Liver (tissue), 8 donors: ENCODE measurements at regions not wholly inside any gene's neighbourhood (a gene's known extent, or its start where the extent isn't known, plus 50 kb on each side); places are given as distances from the start of the nearest gene placed in this dataset.

Source experiments
- DNase-seq: peaks from one replicate; pipeline ENCODE4 v3.0.0-alpha.2; 2017; ENCODE audit warnings: low spot score
- H3K27ac ChIP-seq, 2 donors: one replicate each; pipeline ENCODE4 v1.7.0; 2013; ENCODE audit warnings: inconsistent platforms in 2 of 2, low read length in 2 of 2, control low read depth in 1 of 2, low read depth in 1 of 2, mild to moderate bottlenecking in 1 of 2
- H3K27me3 ChIP-seq, 4 donors: one replicate each; pipeline versions ENCODE4 v1.6.1 to v1.7.0; 2013; ENCODE audit warnings: low read length in 3 of 4, inconsistent platforms in 1 of 4, mild to moderate bottlenecking in 1 of 4, moderate library complexity in 1 of 4; ENCODE audit not compliant: control insufficient read depth in 4 of 4, insufficient read depth in 4 of 4
- H3K36me3 ChIP-seq, 4 donors: one replicate each; pipeline versions ENCODE4 v1.6.1 to v1.7.0; 2013; ENCODE audit warnings: low read length in 3 of 4, mild to moderate bottlenecking in 3 of 4, low read depth in 1 of 4, moderate library complexity in 1 of 4; ENCODE audit not compliant: control insufficient read depth in 4 of 4, insufficient read depth in 3 of 4
- H3K4me1 ChIP-seq, 4 donors: one replicate each; pipeline versions ENCODE4 v1.6.1 to v1.7.0; 2013; ENCODE audit warnings: low read length in 3 of 4, mild to moderate bottlenecking in 3 of 4, moderate library complexity in 1 of 4; ENCODE audit not compliant: control insufficient read depth in 4 of 4, insufficient read depth in 4 of 4
- H3K4me3 ChIP-seq, 3 donors: one replicate each; pipeline versions ENCODE4 v1.6.1 to v1.7.0; 2013; ENCODE audit warnings: low read length in 3 of 3, control low read depth in 1 of 3, low read depth in 1 of 3, mild to moderate bottlenecking in 1 of 3
- H3K9ac ChIP-seq, 2 donors: one replicate each; pipeline ENCODE4 v1.7.0; 2013; ENCODE audit warnings: low read length in 2 of 2, mild to moderate bottlenecking in 2 of 2, moderate library complexity in 2 of 2, control low read depth in 1 of 2, low read depth in 1 of 2
- H3K9me3 ChIP-seq, 4 donors: one replicate each; pipeline versions ENCODE4 v1.6.1 to v1.7.0; 2013; ENCODE audit warnings: low read length in 3 of 4; ENCODE audit not compliant: control insufficient read depth in 4 of 4
- ATF3 ChIP-seq: IDR thresholded peaks from 2 replicates; pipeline ENCODE4 v1.6.1; 2016; ENCODE audit warnings: antibody characterized with exemption
- EGR1 ChIP-seq, 2 donors: IDR thresholded peaks; 2 replicates each; pipeline ENCODE4 v1.6.1; 2016 to 2018; ENCODE audit warnings: antibody characterized with exemption in 2 of 2, low read depth in 2 of 2
- FOXA1 ChIP-seq: IDR thresholded peaks from 2 replicates; pipeline ENCODE4 v1.6.1; 2016; ENCODE audit warnings: antibody characterized with exemption
- FOXA2 ChIP-seq: IDR thresholded peaks from 2 replicates; pipeline ENCODE4 v1.6.1; 2016; ENCODE audit warnings: antibody characterized with exemption
- GABPA ChIP-seq, 2 donors: IDR thresholded peaks in 1 of 2; conservative IDR thresholded peaks in 1 of 2; 2 replicates each; pipeline ENCODE4 v1.6.1; 2016; ENCODE audit warnings: antibody characterized with exemption in 2 of 2, mild to moderate bottlenecking in 1 of 2, moderate library complexity in 1 of 2
- HNF4A ChIP-seq, 2 donors: conservative IDR thresholded peaks; 2 replicates each; pipeline ENCODE4 v1.6.1; 2016; ENCODE audit warnings: antibody characterized with exemption in 2 of 2, mild to moderate bottlenecking in 2 of 2
- HNF4G ChIP-seq: IDR thresholded peaks from 2 replicates; pipeline ENCODE4 v1.6.1; 2016; ENCODE audit warnings: antibody characterized with exemption
- JUND ChIP-seq, 2 donors: IDR thresholded peaks; 2 replicates each; pipeline ENCODE4 v1.6.1; 2016; ENCODE audit warnings: antibody characterized with exemption in 2 of 2
- MAX ChIP-seq: IDR thresholded peaks from 2 replicates; pipeline ENCODE4 v1.6.1; 2016; ENCODE audit warnings: antibody characterized with exemption
- NR2F2 ChIP-seq: IDR thresholded peaks from 2 replicates; pipeline ENCODE4 v1.6.1; 2016; ENCODE audit warnings: antibody characterized with exemption
- RAD21 ChIP-seq, 2 donors: IDR thresholded peaks; 2 replicates each; pipeline ENCODE4 v1.6.1; 2016; ENCODE audit warnings: antibody characterized with exemption in 2 of 2, mild to moderate bottlenecking in 2 of 2
- RXRA ChIP-seq, 2 donors: IDR thresholded peaks; 2 replicates each; pipeline ENCODE4 v1.6.1; 2017 to 2018; ENCODE audit warnings: antibody characterized with exemption in 2 of 2, mild to moderate bottlenecking in 1 of 2
- SP1 ChIP-seq: IDR thresholded peaks from 2 replicates; pipeline ENCODE4 v1.6.1; 2018; ENCODE audit warnings: antibody characterized with exemption, mild to moderate bottlenecking
- TAF1 ChIP-seq: conservative IDR thresholded peaks from 2 replicates; pipeline ENCODE4 v1.6.1; 2016; ENCODE audit warnings: antibody characterized with exemption, mild to moderate bottlenecking
- YY1 ChIP-seq: IDR thresholded peaks from 2 replicates; pipeline ENCODE4 v1.6.1; 2016; ENCODE audit warnings: antibody characterized with exemption, mild to moderate bottlenecking
- ZBTB33 ChIP-seq: IDR thresholded peaks from 2 replicates; pipeline ENCODE4 v1.6.1; 2016; ENCODE audit warnings: antibody characterized with exemption
- WGBS: extraction: QIAGEN DNeasy Blood & Tissue Kit; methylation state at CpG from one replicate; pipeline ENCODE4 v1.1.7; 2013; 5-methylcytosine and 5-hydroxymethylcytosine counted together
- TF ChIP-seq, protein P1 (sequence below): fragments of 150-350 bp; IDR thresholded peaks from 2 replicates; pipeline ENCODE4 v1.5.1; 2017; ENCODE audit warnings: improper control_type of control experiment, low read depth, low read length; ENCODE audit not compliant: missing input control
- TF ChIP-seq, protein P2 (sequence below): IDR thresholded peaks from 2 replicates; pipeline ENCODE4 v1.6.1; 2016; ENCODE audit warnings: antibody characterized with exemption, mild to moderate bottlenecking
- donor health status: healthy.
- donor health status: healthy.
- donor health status: healthy.
- donor health status: healthy.
- donor health status: healthy.

- H3K27ac ChIP-seq, result no peak overlapping the region
- no peak overlapping the region for H3K4me3 ChIP-seq
- no peaks in the 10 kb centered on the region for H3K27me3 ChIP-seq
- H3K9me3 ChIP-seq, result no peaks in the 10 kb centered on the region
- 20% methylated on average over 1 of the region's 1 CpG for WGBS
- H3K9ac ChIP-seq, result no peak overlapping the region
- no peaks in the 10 kb centered on the region for H3K36me3 ChIP-seq
- H3K4me1 ChIP-seq, result no peaks in the 10 kb centered on the region
- DNase-seq, result no peak
- no peak for TF ChIP-seq MAX
- TF ChIP-seq EGR1 (IDR thresholded peaks at IDR 0.05; ENCODE audit: low read depth in 2 of 2), result no peak
- TF ChIP-seq TAF1, result no peak
- no peak for TF ChIP-seq NR2F2
- TF ChIP-seq ZBTB33, result no peak
- TF ChIP-seq, protein P1, sequence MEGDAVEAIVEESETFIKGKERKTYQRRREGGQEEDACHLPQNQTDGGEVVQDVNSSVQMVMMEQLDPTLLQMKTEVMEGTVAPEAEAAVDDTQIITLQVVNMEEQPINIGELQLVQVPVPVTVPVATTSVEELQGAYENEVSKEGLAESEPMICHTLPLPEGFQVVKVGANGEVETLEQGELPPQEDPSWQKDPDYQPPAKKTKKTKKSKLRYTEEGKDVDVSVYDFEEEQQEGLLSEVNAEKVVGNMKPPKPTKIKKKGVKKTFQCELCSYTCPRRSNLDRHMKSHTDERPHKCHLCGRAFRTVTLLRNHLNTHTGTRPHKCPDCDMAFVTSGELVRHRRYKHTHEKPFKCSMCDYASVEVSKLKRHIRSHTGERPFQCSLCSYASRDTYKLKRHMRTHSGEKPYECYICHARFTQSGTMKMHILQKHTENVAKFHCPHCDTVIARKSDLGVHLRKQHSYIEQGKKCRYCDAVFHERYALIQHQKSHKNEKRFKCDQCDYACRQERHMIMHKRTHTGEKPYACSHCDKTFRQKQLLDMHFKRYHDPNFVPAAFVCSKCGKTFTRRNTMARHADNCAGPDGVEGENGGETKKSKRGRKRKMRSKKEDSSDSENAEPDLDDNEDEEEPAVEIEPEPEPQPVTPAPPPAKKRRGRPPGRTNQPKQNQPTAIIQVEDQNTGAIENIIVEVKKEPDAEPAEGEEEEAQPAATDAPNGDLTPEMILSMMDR, result no peak
- TF ChIP-seq RAD21 (IDR thresholded peaks at IDR 0.05), result no peak
- TF ChIP-seq JUND (IDR thresholded peaks at IDR 0.05), result no peak
- TF ChIP-seq HNF4G, result no peak
- TF ChIP-seq FOXA1, result no peak
- no peak for TF ChIP-seq GABPA (IDR thresholded peaks at IDR 0.05 in 1 of 2, conservative IDR thresholded peaks at IDR 0.05 in 1 of 2)
- TF ChIP-seq HNF4A (conservative IDR thresholded peaks at IDR 0.05), result no peak
- TF ChIP-seq FOXA2, result no peak
These were observed 339.1 kb upstream of the API5 start for GRCh38 chr11:42972741-42973140.

DNA sequence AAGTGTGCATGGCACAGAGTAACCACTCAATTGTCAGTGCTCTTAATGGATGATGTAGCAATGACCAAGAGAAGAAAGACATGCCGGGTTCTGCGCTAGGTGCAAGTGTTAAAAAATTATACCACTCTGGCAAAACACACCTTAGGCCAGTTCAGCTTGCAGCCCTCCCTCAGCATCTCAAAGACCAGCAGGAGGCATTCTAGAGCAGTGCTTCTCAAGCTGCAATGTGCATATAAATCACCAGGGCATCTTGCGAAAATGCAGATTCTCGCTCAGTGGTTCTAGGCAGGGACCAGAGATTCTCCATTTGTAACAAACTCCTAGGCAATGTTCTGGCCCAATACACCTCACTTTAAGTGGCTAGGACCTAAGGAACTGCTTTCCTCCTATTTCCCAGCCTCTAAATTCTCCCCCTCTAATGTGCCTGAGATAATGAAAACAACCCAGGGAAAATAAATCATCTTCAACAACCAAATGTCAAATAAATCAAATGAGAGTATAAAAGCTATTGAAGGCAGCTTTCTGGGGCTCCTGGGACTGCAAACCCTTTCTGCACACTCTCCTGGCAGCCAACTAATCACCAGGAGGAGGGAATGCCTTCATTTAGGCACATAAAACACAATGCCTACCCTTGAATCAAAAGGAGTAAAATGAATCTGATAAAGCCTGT is 337.2 kb upstream of the API5 start:
- Histone ChIP-seq H3K4me3 (no peak overlapping the region), H3K9me3 (no peaks in the 10 kb centered on the region), H3K27ac (no peak overlapping the region), H3K9ac (no peak overlapping the region), H3K27me3 (no peaks in the 10 kb centered on the region), H3K36me3 (no peaks in the 10 kb centered on the region), H3K4me1 (no peaks in the 10 kb centered on the region)
- DNase-seq, result no peak
- TF ChIP-seq HNF4A (conservative IDR thresholded peaks at IDR 0.05), result no peak
- TF ChIP-seq, protein P1, result no peak
- TF ChIP-seq YY1, result no peak
- no peak for TF ChIP-seq EGR1 (IDR thresholded peaks at IDR 0.05; ENCODE audit: low read depth in 2 of 2)
- TF ChIP-seq ATF3, result no peak
- TF ChIP-seq, protein P2, sequence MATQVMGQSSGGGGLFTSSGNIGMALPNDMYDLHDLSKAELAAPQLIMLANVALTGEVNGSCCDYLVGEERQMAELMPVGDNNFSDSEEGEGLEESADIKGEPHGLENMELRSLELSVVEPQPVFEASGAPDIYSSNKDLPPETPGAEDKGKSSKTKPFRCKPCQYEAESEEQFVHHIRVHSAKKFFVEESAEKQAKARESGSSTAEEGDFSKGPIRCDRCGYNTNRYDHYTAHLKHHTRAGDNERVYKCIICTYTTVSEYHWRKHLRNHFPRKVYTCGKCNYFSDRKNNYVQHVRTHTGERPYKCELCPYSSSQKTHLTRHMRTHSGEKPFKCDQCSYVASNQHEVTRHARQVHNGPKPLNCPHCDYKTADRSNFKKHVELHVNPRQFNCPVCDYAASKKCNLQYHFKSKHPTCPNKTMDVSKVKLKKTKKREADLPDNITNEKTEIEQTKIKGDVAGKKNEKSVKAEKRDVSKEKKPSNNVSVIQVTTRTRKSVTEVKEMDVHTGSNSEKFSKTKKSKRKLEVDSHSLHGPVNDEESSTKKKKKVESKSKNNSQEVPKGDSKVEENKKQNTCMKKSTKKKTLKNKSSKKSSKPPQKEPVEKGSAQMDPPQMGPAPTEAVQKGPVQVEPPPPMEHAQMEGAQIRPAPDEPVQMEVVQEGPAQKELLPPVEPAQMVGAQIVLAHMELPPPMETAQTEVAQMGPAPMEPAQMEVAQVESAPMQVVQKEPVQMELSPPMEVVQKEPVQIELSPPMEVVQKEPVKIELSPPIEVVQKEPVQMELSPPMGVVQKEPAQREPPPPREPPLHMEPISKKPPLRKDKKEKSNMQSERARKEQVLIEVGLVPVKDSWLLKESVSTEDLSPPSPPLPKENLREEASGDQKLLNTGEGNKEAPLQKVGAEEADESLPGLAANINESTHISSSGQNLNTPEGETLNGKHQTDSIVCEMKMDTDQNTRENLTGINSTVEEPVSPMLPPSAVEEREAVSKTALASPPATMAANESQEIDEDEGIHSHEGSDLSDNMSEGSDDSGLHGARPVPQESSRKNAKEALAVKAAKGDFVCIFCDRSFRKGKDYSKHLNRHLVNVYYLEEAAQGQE, result no peak
- TF ChIP-seq FOXA1, result no peak
- no peak for TF ChIP-seq NR2F2
- no peak for TF ChIP-seq MAX
- TF ChIP-seq FOXA2, result no peak
- no peak for TF ChIP-seq RAD21 (IDR thresholded peaks at IDR 0.05)
- TF ChIP-seq SP1, result no peak
- TF ChIP-seq RXRA (IDR thresholded peaks at IDR 0.05), result no peak
- TF ChIP-seq GABPA (IDR thresholded peaks at IDR 0.05 in 1 of 2, conservative IDR thresholded peaks at IDR 0.05 in 1 of 2), result no peak
- TF ChIP-seq JUND (IDR thresholded peaks at IDR 0.05), result no peak
- WGBS, result 86% methylated on average over 4 of the region's 4 CpGs
